ENCODE measurements at regions not wholly inside any gene's neighbourhood (a gene's known extent, or its start where the extent isn't known, plus 50 kb on each side); places are given as distances from the start of the nearest gene placed in this dataset.
"Not testable (repeated sequence)": the region's sequence is repeated elsewhere in the genome, so short reads cannot be mapped to it uniquely, and the experiment has no call there.

DNA sequence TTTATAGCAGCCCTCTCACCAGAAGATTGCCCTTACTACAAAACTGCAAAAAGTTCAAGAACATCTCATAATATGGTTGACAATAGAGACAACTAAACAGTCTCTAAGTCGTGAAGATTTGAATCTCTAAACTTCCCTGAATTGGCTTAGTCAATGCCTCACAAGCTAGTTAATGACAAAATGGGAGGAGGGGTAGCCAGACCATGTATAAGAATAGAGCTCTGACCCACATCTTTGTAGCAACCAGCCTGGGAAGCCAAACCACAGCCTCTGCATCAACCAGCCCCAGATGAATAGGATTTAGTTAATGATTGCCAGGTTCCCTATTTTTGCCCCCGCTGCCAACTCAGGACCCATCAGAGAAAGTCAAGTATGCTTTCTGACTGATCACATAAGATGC, 1265.9 kb upstream of the PCDH10 start:
- not testable (repeated sequence) for DNase-seq (ENCODE audit: low read depth); H3K4me3 ChIP-seq (ENCODE audit: low read depth, low read length)

DNA sequence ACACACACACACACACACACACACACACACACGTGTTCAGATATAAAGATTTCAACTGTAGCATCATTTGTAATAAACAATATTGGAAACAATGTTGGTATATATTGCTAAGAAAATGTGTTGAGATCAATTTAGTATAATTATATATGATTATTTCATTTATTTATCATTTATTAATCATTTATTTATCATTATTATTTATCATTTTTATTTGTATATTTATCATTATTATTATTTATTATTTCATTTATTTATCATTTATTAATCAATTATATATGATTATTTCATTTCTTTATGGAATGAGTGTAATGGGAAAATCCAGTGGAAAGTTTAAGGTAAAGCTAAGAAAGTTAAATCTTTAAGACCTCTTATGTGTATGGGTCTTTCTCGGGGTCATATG, 1223.4 kb upstream of the PCDH10 start:
- DNase-seq (ENCODE audit: low read depth); H3K4me3 ChIP-seq (ENCODE audit: low read depth, low read length): not testable (repeated sequence)

DNA sequence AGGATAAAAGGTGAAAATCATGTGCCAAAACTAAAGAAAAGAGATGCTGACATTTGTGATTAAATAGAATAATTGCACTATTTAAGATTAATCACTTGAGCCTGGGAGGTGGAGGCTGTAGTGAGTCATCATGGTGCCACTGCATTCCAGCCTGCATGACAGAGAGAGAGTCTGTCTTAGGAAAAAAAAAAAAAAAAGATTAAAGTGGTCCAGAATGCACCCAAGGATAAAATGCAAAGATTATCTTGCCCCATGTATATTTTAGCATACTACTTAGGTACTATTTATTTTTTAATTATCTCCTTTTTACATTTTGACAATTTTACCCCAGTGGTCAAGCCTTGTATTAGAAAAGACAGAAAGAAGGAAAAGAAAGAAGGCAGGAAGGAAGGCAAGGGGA, 1181.4 kb upstream of the PCDH10 start:
- H3K4me3 ChIP-seq (ENCODE audit: low read depth, low read length); DNase-seq (ENCODE audit: low read depth): not testable (repeated sequence)

DNA sequence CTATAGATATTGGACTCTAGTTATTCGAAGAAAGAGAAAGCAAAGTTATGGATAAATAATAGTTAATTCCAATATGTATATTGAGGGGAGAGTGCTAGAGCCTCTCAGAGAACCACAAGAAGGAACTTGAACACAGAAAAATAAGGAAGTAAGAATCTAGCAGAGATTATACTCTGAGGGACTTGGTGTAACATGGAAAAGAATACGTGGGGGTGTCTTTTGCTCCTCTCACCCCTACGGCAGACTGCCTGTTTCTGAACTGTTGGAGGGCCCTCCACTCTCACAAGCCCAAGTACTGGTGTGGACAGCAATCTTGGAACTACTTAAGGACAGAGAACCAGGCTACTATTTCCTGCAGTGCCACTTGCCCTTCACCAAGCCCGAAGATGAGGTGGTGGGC, 1174.4 kb upstream of the PCDH10 start:
- TF ChIP-seq, protein P1, sequence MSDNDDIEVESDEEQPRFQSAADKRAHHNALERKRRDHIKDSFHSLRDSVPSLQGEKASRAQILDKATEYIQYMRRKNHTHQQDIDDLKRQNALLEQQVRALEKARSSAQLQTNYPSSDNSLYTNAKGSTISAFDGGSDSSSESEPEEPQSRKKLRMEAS (IDR thresholded peaks at IDR 0.05; ENCODE audit: low read depth, low read length), result no peak
- TF ChIP-seq, protein P2, sequence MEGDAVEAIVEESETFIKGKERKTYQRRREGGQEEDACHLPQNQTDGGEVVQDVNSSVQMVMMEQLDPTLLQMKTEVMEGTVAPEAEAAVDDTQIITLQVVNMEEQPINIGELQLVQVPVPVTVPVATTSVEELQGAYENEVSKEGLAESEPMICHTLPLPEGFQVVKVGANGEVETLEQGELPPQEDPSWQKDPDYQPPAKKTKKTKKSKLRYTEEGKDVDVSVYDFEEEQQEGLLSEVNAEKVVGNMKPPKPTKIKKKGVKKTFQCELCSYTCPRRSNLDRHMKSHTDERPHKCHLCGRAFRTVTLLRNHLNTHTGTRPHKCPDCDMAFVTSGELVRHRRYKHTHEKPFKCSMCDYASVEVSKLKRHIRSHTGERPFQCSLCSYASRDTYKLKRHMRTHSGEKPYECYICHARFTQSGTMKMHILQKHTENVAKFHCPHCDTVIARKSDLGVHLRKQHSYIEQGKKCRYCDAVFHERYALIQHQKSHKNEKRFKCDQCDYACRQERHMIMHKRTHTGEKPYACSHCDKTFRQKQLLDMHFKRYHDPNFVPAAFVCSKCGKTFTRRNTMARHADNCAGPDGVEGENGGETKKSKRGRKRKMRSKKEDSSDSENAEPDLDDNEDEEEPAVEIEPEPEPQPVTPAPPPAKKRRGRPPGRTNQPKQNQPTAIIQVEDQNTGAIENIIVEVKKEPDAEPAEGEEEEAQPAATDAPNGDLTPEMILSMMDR (IDR thresholded peaks at IDR 0.05; ENCODE audit: low read depth, low read length), result no peak
- TF ChIP-seq POLR2A (IDR thresholded peaks at IDR 0.05; ENCODE audit: extremely low read depth, insufficient read length) (no peak), MYC (IDR thresholded peaks at IDR 0.05; ENCODE audit: low read depth, low read length) (no peak)
- peak; percentile 1 for DNase-seq (ENCODE audit: low read depth)
- no peak overlapping the region for H3K4me3 ChIP-seq (ENCODE audit: low read depth, low read length)

DNA sequence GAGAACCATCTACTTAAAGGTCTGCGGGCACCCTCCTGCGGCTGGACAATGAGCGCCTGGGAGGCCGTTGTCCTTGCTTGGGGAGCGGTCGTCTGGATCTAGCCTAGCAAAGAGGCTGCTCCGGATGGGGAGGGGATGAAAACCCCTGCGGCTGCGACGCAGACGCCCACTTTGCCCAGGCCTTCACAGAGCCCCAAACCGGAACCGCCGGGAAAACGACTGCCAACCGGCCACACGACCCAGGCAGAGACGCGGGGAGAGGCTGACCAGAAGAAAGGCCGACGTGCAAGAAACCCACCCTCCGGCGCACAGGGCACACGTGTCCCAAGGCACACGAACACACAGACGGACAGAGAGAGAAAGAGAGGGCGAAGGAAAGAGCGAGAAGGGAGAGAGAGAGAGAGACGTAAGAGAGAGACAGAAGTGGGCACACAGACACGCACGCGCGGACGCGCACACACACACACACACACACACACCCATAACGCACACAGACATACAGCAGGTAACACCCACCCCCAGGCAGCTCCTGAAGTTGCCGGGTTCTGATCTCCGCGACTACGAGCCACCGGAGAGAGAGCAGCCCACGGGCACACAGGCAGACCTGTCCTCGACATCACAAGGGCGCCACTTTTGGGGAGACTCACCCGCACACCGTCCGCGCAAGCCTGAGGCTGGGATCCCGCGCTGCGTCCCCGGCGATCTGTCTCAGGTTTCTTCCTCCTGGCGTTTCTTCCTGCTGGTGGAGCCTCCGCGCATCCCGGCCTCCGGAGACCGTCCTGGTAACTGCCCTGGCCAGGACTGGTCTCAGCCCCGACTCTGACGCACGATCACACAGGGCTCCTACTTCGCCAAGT, 1173.6 kb upstream of the PCDH10 start:
- DNase-seq (ENCODE audit: low read depth); H3K4me3 ChIP-seq (ENCODE audit: low read depth, low read length): not testable (repeated sequence)

DNA sequence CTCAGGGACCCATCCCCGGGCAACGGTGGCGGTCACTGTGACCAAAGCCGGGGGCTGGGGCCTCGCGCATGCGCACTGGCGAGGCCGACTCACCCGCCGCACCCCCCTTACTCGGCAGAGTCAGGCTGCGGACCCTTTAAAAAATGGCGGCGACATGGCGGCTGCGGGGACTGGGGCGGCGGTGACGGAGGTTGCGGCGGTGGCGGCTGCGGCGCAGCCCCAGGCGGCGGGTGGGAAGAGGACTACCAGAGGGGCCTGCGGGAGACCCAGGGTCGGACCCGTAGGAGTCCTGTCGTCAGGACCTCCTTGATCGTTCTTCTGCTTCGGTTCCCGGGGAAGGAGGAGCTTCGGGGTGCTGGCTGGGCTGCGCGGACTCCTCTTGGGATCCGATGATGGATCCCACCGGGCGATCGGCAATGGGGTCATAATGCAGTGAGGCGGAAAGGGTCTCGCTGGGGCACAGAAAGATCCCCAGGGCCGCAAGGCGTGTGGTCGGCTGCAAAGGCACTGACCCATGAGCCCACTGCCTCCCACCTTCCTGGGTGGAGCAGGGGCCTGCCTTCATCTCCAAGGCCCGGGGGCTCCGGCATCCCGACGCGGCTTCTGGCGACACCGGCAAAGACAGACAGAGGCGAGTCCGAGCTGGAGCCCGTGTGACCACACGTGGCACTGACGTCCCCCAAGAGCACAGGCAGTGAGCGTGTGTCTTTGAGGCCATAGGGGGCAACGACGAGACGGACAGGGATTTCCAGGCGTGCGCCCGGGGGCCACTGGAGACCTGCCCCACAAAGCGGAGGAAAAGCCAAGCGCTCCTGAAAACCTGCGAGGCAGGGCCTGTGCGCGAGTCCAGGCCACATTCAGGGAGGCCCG, 1172.7 kb upstream of the PCDH10 start:
- not testable (repeated sequence) for DNase-seq (ENCODE audit: low read depth); H3K4me3 ChIP-seq (ENCODE audit: low read depth, low read length)

DNA sequence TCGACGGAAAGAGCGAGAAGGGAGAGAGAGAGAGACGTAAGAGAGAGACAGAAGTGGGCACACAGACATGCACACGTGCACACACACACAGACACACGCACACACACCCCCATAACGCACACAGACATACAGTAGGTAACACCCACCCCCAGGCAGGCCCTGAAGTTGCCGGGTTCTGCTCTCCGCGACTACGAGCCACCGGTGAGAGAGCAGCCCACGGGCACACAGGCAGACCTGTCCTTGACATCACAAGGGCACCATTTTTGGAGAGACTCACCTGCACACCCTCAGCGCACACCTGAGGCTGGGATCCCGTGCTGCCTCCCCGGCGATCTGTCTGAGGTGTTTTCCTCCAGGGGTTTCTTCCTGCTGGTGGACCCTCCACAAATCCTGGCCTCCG, 1171.0 kb upstream of the PCDH10 start:
- TF ChIP-seq, protein P1 (IDR thresholded peaks at IDR 0.05; ENCODE audit: low read depth, low read length), result no peak
- TF ChIP-seq POLR2A (IDR thresholded peaks at IDR 0.05; ENCODE audit: extremely low read depth, insufficient read length) (no peak), MYC (IDR thresholded peaks at IDR 0.05; ENCODE audit: low read depth, low read length) (no peak)
- TF ChIP-seq, protein P2 (IDR thresholded peaks at IDR 0.05; ENCODE audit: low read depth, low read length), result no peak
- no peak overlapping the region for H3K4me3 ChIP-seq (ENCODE audit: low read depth, low read length)
- no peak for DNase-seq (ENCODE audit: low read depth)

DNA sequence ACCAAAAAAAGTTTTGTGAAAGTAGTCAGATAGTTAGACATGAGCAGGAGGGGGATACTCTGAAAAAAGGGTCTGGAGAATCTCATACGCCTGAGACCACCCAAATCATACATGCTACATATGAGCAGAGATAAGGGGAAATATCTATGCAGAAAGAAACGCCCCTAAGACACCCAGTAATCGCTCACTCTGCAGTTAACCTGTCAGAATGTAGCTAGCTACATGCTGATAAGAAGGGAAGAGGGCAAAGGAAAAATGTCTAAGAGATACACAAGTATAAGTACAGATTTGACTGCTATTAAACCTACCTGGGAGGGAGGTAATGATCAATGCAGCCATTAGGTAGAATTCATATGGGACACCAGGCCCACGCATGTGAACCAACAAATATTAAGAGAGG, 1159.5 kb upstream of the PCDH10 start:
- no peak for DNase-seq (ENCODE audit: low read depth)
- TF ChIP-seq, protein P1 (IDR thresholded peaks at IDR 0.05; ENCODE audit: low read depth, low read length), result no peak
- no peak for TF ChIP-seq MYC (IDR thresholded peaks at IDR 0.05; ENCODE audit: low read depth, low read length)
- TF ChIP-seq POLR2A (IDR thresholded peaks at IDR 0.05; ENCODE audit: extremely low read depth, insufficient read length), result no peak
- TF ChIP-seq, protein P2 (IDR thresholded peaks at IDR 0.05; ENCODE audit: low read depth, low read length), result no peak
- H3K4me3 ChIP-seq (ENCODE audit: low read depth, low read length), result no peak overlapping the region
